OCI-LY7 (cell line): ENCODE measurements at regions not wholly inside any gene's neighbourhood (a gene's known extent, or its start where the extent isn't known, plus 50 kb on each side); places are given as distances from the start of the nearest gene placed in this dataset.

Experiments used
- BruUV-seq: library from RNA; stranded (reverse); fragments of 400-500 nt; replicated peaks from 2 replicates; lab custom pipeline; 2021; lab: Mats Ljungman, UMichigan
- CTCF ChIA-PET: fragments of 300-600 bp; sonication (Branson Sonifier 250); formaldehyde crosslinking; loops from one replicate; lab custom pipeline; 2022; ENCODE audit warnings: antibody characterized with exemption; ENCODE audit not compliant: unreplicated experiment; lab: Charles Lee
- POLR2A ChIA-PET: fragments of 300-600 bp; sonication (Branson Sonifier 250); formaldehyde crosslinking; loops from one replicate; lab custom pipeline; 2022; ENCODE audit warnings: antibody characterized with exemption; lab: Charles Lee
- DNase-seq: peaks from one replicate; pipeline ENCODE4 v3.0.0-alpha.2; 2015; ENCODE audit warnings: low spot score
- H2AFZ ChIP-seq: fragments of 200-600 bp; sonication (generic), shearing (Covaris generic); 2 replicates; pipeline ENCODE4 v1.6.1; 2014; ENCODE audit warnings: mild to moderate bottlenecking, antibody characterized with exemption, low read length, moderate library complexity
- H3K27ac ChIP-seq: fragments of 200-600 bp; sonication (generic); 2 replicates; pipeline ENCODE4 v1.5.1; 2014; ENCODE audit warnings: mixed run types, low read depth, mild to moderate bottlenecking, moderate library complexity, low read length, inconsistent platforms; ENCODE audit not compliant: poor library complexity, severe bottlenecking
- H3K36me3 ChIP-seq: fragments of 200-600 bp; sonication (generic); 2 replicates; pipeline ENCODE4 v1.6.1; 2014; ENCODE audit warnings: mild to moderate bottlenecking, antibody characterized with exemption, low read length, moderate library complexity, mixed read lengths; ENCODE audit not compliant: insufficient read depth
- H3K4me1 ChIP-seq: fragments of 200-600 bp; sonication (generic); 2 replicates; pipeline ENCODE4 v1.5.1; 2014; ENCODE audit warnings: mild to moderate bottlenecking, low read length; ENCODE audit not compliant: insufficient read depth, poor library complexity, severe bottlenecking
- H3K4me2 ChIP-seq: fragments of 200-600 bp; sonication (generic); 2 replicates; pipeline ENCODE4 v1.6.1; 2014; ENCODE audit warnings: mild to moderate bottlenecking, low read length
- H3K4me3 ChIP-seq: fragments of 200-600 bp; sonication (generic); 2 replicates; pipeline ENCODE4 v1.5.1; 2014; ENCODE audit warnings: mild to moderate bottlenecking, low read depth, low read length; ENCODE audit not compliant: poor library complexity, severe bottlenecking
- H3K79me2 ChIP-seq: fragments of 200-600 bp; sonication (generic); 2 replicates; pipeline ENCODE4 v1.6.1; 2016; ENCODE audit warnings: low read depth, mild to moderate bottlenecking, low read length, moderate library complexity, mixed read lengths; ENCODE audit not compliant: insufficient read depth
- H3K9me2 ChIP-seq: fragments of 200-600 bp; sonication (generic); 2 replicates; pipeline ENCODE4 v1.6.1; 2016; ENCODE audit warnings: mild to moderate bottlenecking, low read length, mixed read lengths; ENCODE audit not compliant: insufficient read depth
- H3K9me3 ChIP-seq: fragments of 200-600 bp; sonication (generic); 2 replicates; pipeline ENCODE4 v1.6.1; 2014; ENCODE audit warnings: mild to moderate bottlenecking, mixed run types, low read length, mixed read lengths
- H4K20me1 ChIP-seq: fragments of 200-600 bp; sonication (generic); 2 replicates; pipeline ENCODE4 v1.6.1; 2014; ENCODE audit warnings: mild to moderate bottlenecking, antibody characterized with exemption, low read length, moderate library complexity, mixed read lengths; ENCODE audit not compliant: insufficient read depth
- CTCF ChIP-seq: fragments of 200-600 bp; sonication (generic); conservative IDR thresholded peaks from 2 replicates; pipeline ENCODE4 v1.5.1; 2014; ENCODE audit warnings: mild to moderate bottlenecking, antibody characterized with exemption, low read length, moderate library complexity, mixed read lengths
- EZH2phosphoT487 ChIP-seq: fragments of 200-600 bp; sonication (generic); IDR thresholded peaks from 2 replicates; pipeline ENCODE4 v1.6.1; 2018; ENCODE audit warnings: low read depth, borderline replicate concordance, mild to moderate bottlenecking, mixed run types, antibody characterized with exemption, low read length, moderate library complexity, mixed read lengths
- intact Hi-C: fragments of 100-400 bp; cut with micrococcal nuclease; formaldehyde crosslinking; loops from one replicate; pipeline ENCODE4 v1.10.0; 2022; ENCODE audit not compliant: unreplicated experiment

GRCh38 chr18:22334567-22334966 is 83.1 kb downstream of the CTAGE1 start:
- Histone ChIP-seq H3K79me2 (no peaks in the 10 kb centered on the region), H4K20me1 (no peaks in the 10 kb centered on the region), H3K4me3 (no peak overlapping the region), H3K9me2 (no peaks in the 10 kb centered on the region), H3K4me1 (no peaks in the 10 kb centered on the region), H3K36me3 (no peaks in the 10 kb centered on the region), H3K27ac (no peak overlapping the region), H3K9me3 (no peaks in the 10 kb centered on the region), H3K4me2 (no peak overlapping the region), H2AFZ (no peak overlapping the region)
- intact Hi-C loops = no loop called here
- TF ChIP-seq EZH2phosphoT487 (no peak), CTCF (no peak)
- ChIA-PET POLR2A (no interaction called here), CTCF (no interaction called here)
- DNase-seq = no peak
- no TSS peak for BruUV-seq

GRCh38 chr18:22332590-22332989 is 85.1 kb downstream of the CTAGE1 start:
- intact Hi-C loops = no loop called here
- CTCF ChIA-PET = no interaction called here
- POLR2A ChIA-PET = no interaction called here
- no peak overlapping the region for H2AFZ ChIP-seq
- H3K4me2 ChIP-seq = no peak overlapping the region
- no peaks in the 10 kb centered on the region for H4K20me1 ChIP-seq
- no peaks in the 10 kb centered on the region for H3K9me2 ChIP-seq
- no peak for TF ChIP-seq EZH2phosphoT487
- peak; percentile 51; the same call in 1 of the 2 replicates for TF ChIP-seq CTCF
- H3K27ac ChIP-seq = no peak overlapping the region
- no peaks in the 10 kb centered on the region for H3K9me3 ChIP-seq
- H3K79me2 ChIP-seq = no peaks in the 10 kb centered on the region
- no peaks in the 10 kb centered on the region for H3K4me1 ChIP-seq
- peak; percentile 5 for DNase-seq
- BruUV-seq = no TSS peak
- H3K4me3 ChIP-seq = no peak overlapping the region
- no peaks in the 10 kb centered on the region for H3K36me3 ChIP-seq

- no peaks in the 10 kb centered on the region for H3K9me3 ChIP-seq
- intact Hi-C loops = no loop called here
- TF ChIP-seq CTCF = no peak
- TF ChIP-seq EZH2phosphoT487 = no peak
- H3K36me3 ChIP-seq = no peaks in the 10 kb centered on the region
- H3K4me3 ChIP-seq = no peak overlapping the region
- no peak overlapping the region for H2AFZ ChIP-seq
- BruUV-seq = no TSS peak
- no peak overlapping the region for H3K4me2 ChIP-seq
- H4K20me1 ChIP-seq = no peaks in the 10 kb centered on the region
- ChIA-PET POLR2A (no interaction called here), CTCF (no interaction called here)
- no peaks in the 10 kb centered on the region for H3K79me2 ChIP-seq
- no peaks in the 10 kb centered on the region for H3K4me1 ChIP-seq
- no peaks in the 10 kb centered on the region for H3K9me2 ChIP-seq
- H3K27ac ChIP-seq = no peak overlapping the region
- no peak for DNase-seq
Observed at GRCh38 chr18:22330508-22330907, 87.2 kb downstream of the CTAGE1 start.
